SKM-1 treated with dmso at 0.1 percent for 144 hours (cell line): ENCODE measurements at regions not wholly inside any gene's neighbourhood (a gene's known extent, or its start where the extent isn't known, plus 50 kb on each side); places are given as distances from the start of the nearest gene placed in this dataset.
"Not testable (repeated sequence)": the region's sequence is repeated elsewhere in the genome, so short reads cannot be mapped to it uniquely, and the experiment has no call there.

ENCODE experiments used
- DNase-seq: peaks from one replicate; lab custom pipeline; 2025; ENCODE audit not compliant: unreplicated experiment; lab: John Stamatoyannopoulos, UW

GRCh38 chr12:68540768-68541167 is 69.9 kb upstream of the RAP1B start:
- not testable (repeated sequence) for DNase-seq

- not testable (repeated sequence) for DNase-seq
Measured at GRCh38 chr12:68547318-68547717, 63.4 kb upstream of the RAP1B start.

- DNase-seq = not testable (repeated sequence)
Measured at GRCh38 chr12:68552605-68553195, 58.0 kb upstream of the RAP1B start.

DNA sequence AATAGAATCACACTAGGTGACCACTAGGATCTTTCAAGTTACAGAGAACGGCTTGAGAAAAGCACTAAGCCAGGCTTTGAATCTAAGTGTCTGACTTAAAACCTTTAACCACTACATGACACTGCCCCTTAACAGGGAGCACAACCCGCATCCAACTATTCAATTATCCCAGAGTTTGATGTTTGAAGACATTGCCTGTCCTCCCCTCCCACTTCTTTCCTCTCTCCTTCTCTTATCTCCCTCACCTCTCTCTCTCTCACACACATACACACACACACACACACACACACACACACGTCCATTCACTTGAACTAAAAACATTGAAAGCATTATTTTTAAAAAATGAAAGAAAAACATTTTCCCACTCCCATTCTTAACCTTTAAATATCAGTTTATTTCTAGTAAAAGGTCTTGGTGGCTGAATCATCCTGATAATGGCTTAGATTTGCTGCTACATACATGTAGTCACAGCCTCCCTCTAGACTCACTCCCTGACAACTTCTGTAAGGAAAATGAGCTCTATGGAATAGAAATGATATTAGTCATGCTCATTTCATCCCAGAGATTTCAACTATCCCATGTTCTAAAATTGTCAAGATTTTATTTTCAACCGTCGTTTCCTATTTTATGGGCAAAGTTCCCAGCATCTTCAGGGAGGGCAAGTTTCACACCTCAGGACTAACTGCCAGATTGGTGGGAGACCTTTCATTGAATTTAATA is 53.5 kb upstream of the RAP1B start:
- no peak for DNase-seq

- DNase-seq = no peak
Measured at GRCh38 chr12:68559246-68559645, 51.5 kb upstream of the RAP1B start.

- peak; percentile 4 for DNase-seq
Measured at GRCh38 chr12:68559984-68560850, 50.5 kb upstream of the RAP1B start.

DNA sequence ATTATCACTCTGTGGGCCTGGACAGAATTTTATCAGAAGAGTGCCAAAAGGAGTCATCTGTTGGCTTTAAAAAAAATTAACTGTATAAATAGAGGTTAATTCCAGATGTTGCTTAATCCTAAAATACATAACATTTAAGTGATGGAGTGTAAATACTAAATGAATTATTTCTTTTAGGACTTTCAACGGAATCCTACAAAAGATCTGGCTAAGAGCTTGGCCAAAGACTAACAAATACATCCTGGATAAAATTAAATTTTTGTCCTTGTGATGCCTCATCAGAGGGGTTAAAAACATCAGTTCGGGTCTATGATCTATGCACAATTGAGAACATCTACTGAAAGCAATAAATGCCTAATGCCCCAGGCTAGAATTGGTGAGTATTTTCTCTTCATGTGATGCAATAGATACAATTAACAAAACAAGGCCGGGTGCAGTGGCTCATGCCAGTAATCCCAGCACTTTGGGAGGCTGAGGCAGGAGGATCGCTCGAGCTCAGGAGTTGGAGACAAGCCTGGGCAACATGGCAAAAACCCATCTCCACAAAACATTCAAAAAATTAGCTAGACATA is 49.8 kb upstream of the RAP1B start:
- no peak for DNase-seq
